GM23338 (cell line): ENCODE measurements at regions not wholly inside any gene's neighbourhood (a gene's known extent, or its start where the extent isn't known, plus 50 kb on each side); places are given as distances from the start of the nearest gene placed in this dataset.
A peak's percentile ranks its signal among the peaks of the same experiment; 100 is the strongest.

Experiments
- ATAC-seq: fragments of 200-7000 bp; cut with Tn5 transposase; 3 replicates; pipeline ENCODE4 v1.9.1; 2020
- DNase-seq: peaks from one replicate; pipeline ENCODE4 v3.0.0-alpha.2; 2015; ENCODE audit warnings: low spot score
- H2AFZ ChIP-seq: fragments of 200-600 bp; sonication (generic); 2 replicates; pipeline ENCODE4 v1.8.0; 2016; ENCODE audit warnings: antibody characterized with exemption, mild to moderate bottlenecking, moderate library complexity
- H3F3A ChIP-seq: fragments of 200-600 bp; sonication (generic); replicated peaks from 2 replicates; pipeline ENCODE4 v1.8.0; 2017; ENCODE audit warnings: antibody characterized with exemption, mixed run types, low read depth
- H3K27ac ChIP-seq: fragments of 200-600 bp; sonication (generic); 2 replicates; pipeline ENCODE4 v1.6.1; 2016; ENCODE audit warnings: low read depth
- H3K27me3 ChIP-seq: fragments of 200-600 bp; sonication (generic); 2 replicates; pipeline ENCODE4 v1.8.0; 2016; ENCODE audit warnings: mild to moderate bottlenecking, mixed run types, moderate library complexity; ENCODE audit not compliant: insufficient read depth
- H3K36me3 ChIP-seq: fragments of 200-600 bp; sonication (generic); 2 replicates; pipeline ENCODE4 v1.8.0; 2016; ENCODE audit warnings: mild to moderate bottlenecking; ENCODE audit not compliant: insufficient read depth
- H3K4me1 ChIP-seq: fragments of 200-600 bp; sonication (generic); 2 replicates; pipeline ENCODE4 v1.8.0; 2016; ENCODE audit warnings: mild to moderate bottlenecking, moderate library complexity; ENCODE audit not compliant: insufficient read depth
- H3K4me2 ChIP-seq: fragments of 200-600 bp; sonication (generic); 2 replicates; pipeline ENCODE4 v1.7.1; 2017; ENCODE audit warnings: mixed run types
- H3K4me3 ChIP-seq: fragments of 200-600 bp; sonication (generic); 2 replicates; pipeline ENCODE4 v1.6.1; 2016; ENCODE audit warnings: mixed run types
- H3K79me2 ChIP-seq: fragments of 200-600 bp; sonication (generic); replicated peaks from 2 replicates; pipeline ENCODE4 v1.8.0; 2017; ENCODE audit warnings: mild to moderate bottlenecking; ENCODE audit not compliant: insufficient read depth
- H3K9me2 ChIP-seq: fragments of 200-600 bp; sonication (generic); 2 replicates; pipeline ENCODE4 v1.8.0; 2017; ENCODE audit not compliant: insufficient read depth
- H4K20me1 ChIP-seq: fragments of 200-600 bp; sonication (generic); replicated peaks from 2 replicates; pipeline ENCODE4 v1.8.0; 2017; ENCODE audit warnings: mild to moderate bottlenecking; ENCODE audit not compliant: insufficient read depth
- H3K27ac Mint-ChIP-seq: 2 replicates; pipeline ENCODE4 v1.8.0; 2020; ENCODE audit warnings: inconsistent platforms, mild to moderate bottlenecking, moderate library complexity, mixed read lengths
- H3K27me3 Mint-ChIP-seq: 3 replicates; pipeline ENCODE4 v1.8.0; 2022; ENCODE audit warnings: low read depth, mild to moderate bottlenecking, moderate library complexity, mixed read lengths, inconsistent platforms; ENCODE audit not compliant: insufficient read depth, poor library complexity
- H3K36me3 Mint-ChIP-seq: 3 replicates; pipeline ENCODE4 v1.8.0; 2021; ENCODE audit warnings: low read depth, mild to moderate bottlenecking, inconsistent platforms, moderate library complexity, mixed read lengths
- H3K4me1 Mint-ChIP-seq: 3 replicates; pipeline ENCODE4 v1.8.0; 2020; ENCODE audit warnings: mild to moderate bottlenecking, inconsistent platforms, mixed read lengths
- H3K4me3 Mint-ChIP-seq: 3 replicates; pipeline ENCODE4 v1.8.0; 2021; ENCODE audit warnings: moderate library complexity, mild to moderate bottlenecking, inconsistent platforms, mixed read lengths
- H3K9me3 Mint-ChIP-seq: 3 replicates; pipeline ENCODE4 v1.8.0; 2020; ENCODE audit warnings: moderate library complexity, mild to moderate bottlenecking, inconsistent platforms, mixed read lengths
- CREB1 ChIP-seq: fragments of 250-450 bp; sonication (Bioruptor Pico); IDR thresholded peaks from 2 replicates; pipeline ENCODE4 v1.5.0; 2020; ENCODE audit warnings: low read depth, mild to moderate bottlenecking, moderate library complexity
- CTCF ChIP-seq, 2 experiments: fragments of 200-600 bp in 1 of 2; sonication (generic) in 1 of 2; conservative IDR thresholded peaks; 2 replicates each; pipeline versions ENCODE4 v1.5.1 to v1.6.1; 2016 to 2017; ENCODE audit warnings: antibody characterized with exemption in 2 of 2, low read depth in 2 of 2, mild to moderate bottlenecking in 2 of 2, moderate library complexity in 1 of 2
- EZH2 ChIP-seq: fragments of 200-600 bp; sonication (generic); IDR thresholded peaks from one replicate; pipeline ENCODE4 v1.8.0; 2017; ENCODE audit warnings: antibody characterized with exemption, mild to moderate bottlenecking, low read depth; ENCODE audit not compliant: unreplicated experiment
- JUNB ChIP-seq: IDR thresholded peaks from one replicate; pipeline ENCODE4 v1.6.1; 2016; ENCODE audit warnings: antibody characterized with exemption; ENCODE audit not compliant: unreplicated experiment
- NANOG ChIP-seq: IDR thresholded peaks from 2 replicates; pipeline ENCODE4 v1.6.1; 2016; ENCODE audit warnings: antibody characterized with exemption, borderline replicate concordance
- POLR2AphosphoS5 ChIP-seq: IDR thresholded peaks from 2 replicates; pipeline ENCODE4 v1.6.1; 2016; ENCODE audit warnings: antibody characterized with exemption, low read depth
- STAT1 ChIP-seq: IDR thresholded peaks from one replicate; pipeline ENCODE4 v1.6.1; 2016; ENCODE audit warnings: antibody characterized with exemption; ENCODE audit not compliant: unreplicated experiment
- ZNF331 ChIP-seq: fragments of 250-450 bp; sonication (Bioruptor Pico); IDR thresholded peaks from 2 replicates; pipeline ENCODE4 v1.5.0; 2020; ENCODE audit warnings: low read depth, mild to moderate bottlenecking, moderate library complexity
- TF ChIP-seq, protein P1 (sequence below): IDR thresholded peaks from 2 replicates; pipeline ENCODE4 v1.6.1; 2016; ENCODE audit warnings: antibody characterized with exemption

- H3F3A ChIP-seq: no peaks in the 10 kb centered on the region
- no peak overlapping the region for H3K27ac ChIP-seq
- peaks cover 14% of the 10 kb centered on the region for H3K4me1 ChIP-seq
- Mint-ChIP-seq H3K27ac (no peak overlapping the region), H3K36me3 (no peaks in the 10 kb centered on the region), H3K27me3 (peaks cover 2% of the 10 kb centered on the region), H3K4me3 (no peak overlapping the region), H3K9me3 (peaks cover 1% of the 10 kb centered on the region; the same call in 2 of the 3 replicates), H3K4me1 (peaks cover 14% of the 10 kb centered on the region)
- H3K9me2 ChIP-seq: no peaks in the 10 kb centered on the region
- TF ChIP-seq STAT1: no peak
- no peak for TF ChIP-seq CTCF (conservative IDR thresholded peaks at IDR 0.05; ENCODE audit: low read depth in 2 of 2)
- no peak for TF ChIP-seq POLR2AphosphoS5
- ATAC-seq (no peak), DNase-seq (no peak)
- H2AFZ ChIP-seq: peak overlapping the region; percentile 33; the same call in 1 of the 2 replicates
- no peaks in the 10 kb centered on the region for H4K20me1 ChIP-seq
- H3K79me2 ChIP-seq: no peaks in the 10 kb centered on the region
- no peaks in the 10 kb centered on the region for H3K36me3 ChIP-seq
- H3K4me3 ChIP-seq: no peak overlapping the region
- no peak overlapping the region for H3K4me2 ChIP-seq
- no peaks in the 10 kb centered on the region for H3K27me3 ChIP-seq
Measured at GRCh38 chr5:15004506-15004905, 132.9 kb upstream of the ANKH start.

DNA sequence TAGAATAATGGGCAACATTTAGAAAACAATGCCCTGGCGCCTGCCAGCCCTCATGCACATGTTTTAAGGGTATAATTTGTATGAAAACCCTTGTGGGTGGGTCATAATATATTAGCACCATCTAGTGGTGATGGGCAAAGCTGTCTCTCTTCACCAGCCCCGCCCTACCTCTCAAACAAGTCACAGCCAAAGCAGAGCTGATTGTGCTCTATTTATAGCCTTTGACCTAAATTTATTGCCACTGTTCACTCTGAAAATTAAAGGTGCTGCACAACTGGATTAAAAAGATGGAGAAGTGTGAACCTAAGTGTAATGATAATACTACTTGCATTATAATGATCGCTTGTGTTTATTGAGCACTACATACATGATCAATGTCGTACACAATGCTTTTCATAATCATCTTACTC lies 131.9 kb upstream of the ANKH start:
- ATAC-seq (peak; percentile 92), DNase-seq (peak; percentile 80)
- Mint-ChIP-seq H3K27ac (no peak overlapping the region), H3K36me3 (no peaks in the 10 kb centered on the region; the same call in 2 of the 3 replicates), H3K4me3 (no peak overlapping the region), H3K27me3 (peaks cover 2% of the 10 kb centered on the region), H3K4me1 (peaks cover 7% of the 10 kb centered on the region; the same call in 2 of the 3 replicates), H3K9me3 (peaks cover 7% of the 10 kb centered on the region)
- Histone ChIP-seq H3F3A (no peaks in the 10 kb centered on the region), H2AFZ (no peak overlapping the region), H3K9me2 (no peaks in the 10 kb centered on the region), H3K4me1 (0 out of 2 replicates have a peak, but pooled peaks cover 7% of the 10 kb centered on the region), H3K4me3 (no peak overlapping the region), H4K20me1 (no peaks in the 10 kb centered on the region), H3K27ac (no peak overlapping the region), H3K4me2 (no peak overlapping the region), H3K27me3 (no peaks in the 10 kb centered on the region), H3K79me2 (no peaks in the 10 kb centered on the region), H3K36me3 (no peaks in the 10 kb centered on the region)
- peak; percentile 84 to 85 for TF ChIP-seq CTCF (conservative IDR thresholded peaks at IDR 0.05; ENCODE audit: low read depth in 2 of 2)
- TF ChIP-seq POLR2AphosphoS5: no peak
- TF ChIP-seq CREB1 (CRISPR knock-in tag): no peak
- no peak for TF ChIP-seq NANOG
- no peak for TF ChIP-seq STAT1

GRCh38 chr5:15002791-15003190 lies 131.2 kb upstream of the ANKH start:
- Histone ChIP-seq H3K27me3 (no peaks in the 10 kb centered on the region), H3K9me2 (no peaks in the 10 kb centered on the region), H2AFZ (no peak overlapping the region), H3K4me3 (no peak overlapping the region), H3F3A (no peaks in the 10 kb centered on the region), H4K20me1 (no peaks in the 10 kb centered on the region), H3K27ac (no peak overlapping the region), H3K4me1 (no peaks in the 10 kb centered on the region), H3K4me2 (no peak overlapping the region), H3K36me3 (no peaks in the 10 kb centered on the region), H3K79me2 (no peaks in the 10 kb centered on the region)
- ATAC-seq (no peak), DNase-seq (no peak)
- Mint-ChIP-seq H3K4me3 (no peak overlapping the region), H3K36me3 (peaks cover 2% of the 10 kb centered on the region; the same call in 1 of the 3 replicates), H3K27me3 (peaks cover 2% of the 10 kb centered on the region), H3K27ac (no peak overlapping the region), H3K4me1 (0 out of 3 replicates have a peak, but pooled peaks cover 3% of the 10 kb centered on the region), H3K9me3 (peaks cover 14% of the 10 kb centered on the region)
- TF ChIP-seq CREB1 (CRISPR knock-in tag) (no peak), ZNF331 (CRISPR knock-in tag) (no peak), JUNB (no peak), POLR2AphosphoS5 (no peak), STAT1 (no peak), NANOG (no peak), EZH2 (no peak), CTCF (conservative IDR thresholded peaks at IDR 0.05; ENCODE audit: low read depth in 2 of 2) (no peak)
- TF ChIP-seq, protein P1, sequence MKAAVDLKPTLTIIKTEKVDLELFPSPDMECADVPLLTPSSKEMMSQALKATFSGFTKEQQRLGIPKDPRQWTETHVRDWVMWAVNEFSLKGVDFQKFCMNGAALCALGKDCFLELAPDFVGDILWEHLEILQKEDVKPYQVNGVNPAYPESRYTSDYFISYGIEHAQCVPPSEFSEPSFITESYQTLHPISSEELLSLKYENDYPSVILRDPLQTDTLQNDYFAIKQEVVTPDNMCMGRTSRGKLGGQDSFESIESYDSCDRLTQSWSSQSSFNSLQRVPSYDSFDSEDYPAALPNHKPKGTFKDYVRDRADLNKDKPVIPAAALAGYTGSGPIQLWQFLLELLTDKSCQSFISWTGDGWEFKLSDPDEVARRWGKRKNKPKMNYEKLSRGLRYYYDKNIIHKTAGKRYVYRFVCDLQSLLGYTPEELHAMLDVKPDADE: no peak
